OCI-LY1 (cell line): ENCODE measurements at regions not wholly inside any gene's neighbourhood (a gene's known extent, or its start where the extent isn't known, plus 50 kb on each side); places are given as distances from the start of the nearest gene placed in this dataset.

Experiments used
- H2AFZ ChIP-seq: fragments of 200-600 bp; sonication (generic), shearing (Covaris generic); 2 replicates; pipeline ENCODE4 v1.6.0; 2014; ENCODE audit warnings: antibody characterized with exemption, mild to moderate bottlenecking, low read length
- H3F3A ChIP-seq: fragments of 200-600 bp; sonication (generic), shearing (Covaris generic); 2 replicates; pipeline ENCODE4 v1.6.0; 2014; ENCODE audit warnings: mild to moderate bottlenecking, antibody characterized with exemption, low read length, moderate library complexity; ENCODE audit not compliant: insufficient read depth
- H3K27ac ChIP-seq: fragments of 200-600 bp; sonication (generic); 2 replicates; pipeline ENCODE4 v1.5.1; 2014; ENCODE audit warnings: low read length, mixed run types, mild to moderate bottlenecking, low read depth; ENCODE audit not compliant: poor library complexity, severe bottlenecking
- H3K27me3 ChIP-seq: fragments of 200-600 bp; sonication (generic); 2 replicates; pipeline ENCODE4 v1.6.0; 2014; ENCODE audit warnings: antibody characterized with exemption, mild to moderate bottlenecking, low read length, moderate library complexity; ENCODE audit not compliant: insufficient read depth
- H3K36me3 ChIP-seq: fragments of 200-600 bp; sonication (generic); 2 replicates; pipeline ENCODE4 v1.6.1; 2014; ENCODE audit warnings: mild to moderate bottlenecking, antibody characterized with exemption, low read length, moderate library complexity, mixed read lengths; ENCODE audit not compliant: insufficient read depth
- H3K4me1 ChIP-seq: fragments of 200-600 bp; sonication (generic); 2 replicates; pipeline ENCODE4 v1.5.1; 2014; ENCODE audit warnings: mild to moderate bottlenecking, low read length, moderate library complexity; ENCODE audit not compliant: insufficient read depth, severe bottlenecking
- H3K4me2 ChIP-seq: fragments of 200-600 bp; sonication (generic), shearing (Covaris generic); 2 replicates; pipeline ENCODE4 v1.6.1; 2014; ENCODE audit warnings: low read length
- H3K4me3 ChIP-seq: fragments of 200-600 bp; sonication (generic); 2 replicates; pipeline ENCODE4 v1.5.1; 2014; ENCODE audit warnings: low read length, low read depth, mild to moderate bottlenecking, mixed read lengths; ENCODE audit not compliant: poor library complexity, severe bottlenecking
- H3K79me2 ChIP-seq: fragments of 200-600 bp; shearing (Covaris generic); 2 replicates; pipeline ENCODE4 v1.6.1; 2016; ENCODE audit warnings: mixed run types, low read length, mixed read lengths; ENCODE audit not compliant: insufficient read depth
- H3K9ac ChIP-seq: fragments of 200-600 bp; sonication (generic), shearing (Covaris generic); 2 replicates; pipeline ENCODE4 v1.6.1; 2014; ENCODE audit warnings: mild to moderate bottlenecking, low read length, mixed read lengths
- H3K9me2 ChIP-seq: fragments of 200-600 bp; sonication (generic), shearing (Covaris generic); 2 replicates; pipeline ENCODE4 v1.6.1; 2014; ENCODE audit warnings: low read depth, mild to moderate bottlenecking, low read length, mixed read lengths
- H3K9me3 ChIP-seq: fragments of 200-600 bp; shearing (Covaris generic); 2 replicates; pipeline ENCODE4 v1.6.1; 2014; ENCODE audit warnings: low read length, mixed read lengths
- H4K20me1 ChIP-seq: fragments of 200-600 bp; sonication (generic), shearing (Covaris generic); 2 replicates; pipeline ENCODE4 v1.6.0; 2016; ENCODE audit warnings: mild to moderate bottlenecking, low read length; ENCODE audit not compliant: insufficient read depth
- EZH2 ChIP-seq: fragments of 200-600 bp; sonication (generic), shearing (Covaris generic); IDR thresholded peaks from 2 replicates; pipeline ENCODE4 v1.8.0; 2017; ENCODE audit warnings: borderline replicate concordance, mixed run types, mild to moderate bottlenecking, antibody characterized with exemption, low read length, moderate library complexity, mixed read lengths
- TF ChIP-seq, protein P1 (sequence below): fragments of 200-600 bp; sonication (generic), shearing (Covaris generic); IDR thresholded peaks from 2 replicates; pipeline ENCODE4 v1.5.1; 2017; ENCODE audit warnings: mild to moderate bottlenecking, antibody characterized with exemption, low read length, moderate library complexity, mixed read lengths

DNA sequence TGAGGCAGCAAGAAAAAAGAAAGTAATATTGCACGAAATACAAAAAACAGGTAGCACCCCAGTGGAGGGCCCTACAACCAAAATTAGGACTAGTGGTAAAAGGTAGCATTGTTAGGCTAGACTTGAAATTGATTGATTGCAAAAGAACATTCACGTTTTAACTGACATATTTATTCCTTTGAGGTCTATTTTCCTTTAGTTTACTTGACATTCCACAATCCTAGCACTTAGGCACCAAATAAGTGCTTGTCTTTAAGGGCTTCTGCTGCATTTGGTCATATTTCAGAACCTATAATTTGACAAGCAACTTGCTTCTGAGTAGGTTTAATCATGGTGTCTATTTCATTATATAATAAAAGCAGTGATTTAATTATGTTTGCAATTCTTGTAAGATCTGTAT lies 642.7 kb upstream of the AGTR1 start:
- TF ChIP-seq EZH2, result no peak
- TF ChIP-seq, protein P1, sequence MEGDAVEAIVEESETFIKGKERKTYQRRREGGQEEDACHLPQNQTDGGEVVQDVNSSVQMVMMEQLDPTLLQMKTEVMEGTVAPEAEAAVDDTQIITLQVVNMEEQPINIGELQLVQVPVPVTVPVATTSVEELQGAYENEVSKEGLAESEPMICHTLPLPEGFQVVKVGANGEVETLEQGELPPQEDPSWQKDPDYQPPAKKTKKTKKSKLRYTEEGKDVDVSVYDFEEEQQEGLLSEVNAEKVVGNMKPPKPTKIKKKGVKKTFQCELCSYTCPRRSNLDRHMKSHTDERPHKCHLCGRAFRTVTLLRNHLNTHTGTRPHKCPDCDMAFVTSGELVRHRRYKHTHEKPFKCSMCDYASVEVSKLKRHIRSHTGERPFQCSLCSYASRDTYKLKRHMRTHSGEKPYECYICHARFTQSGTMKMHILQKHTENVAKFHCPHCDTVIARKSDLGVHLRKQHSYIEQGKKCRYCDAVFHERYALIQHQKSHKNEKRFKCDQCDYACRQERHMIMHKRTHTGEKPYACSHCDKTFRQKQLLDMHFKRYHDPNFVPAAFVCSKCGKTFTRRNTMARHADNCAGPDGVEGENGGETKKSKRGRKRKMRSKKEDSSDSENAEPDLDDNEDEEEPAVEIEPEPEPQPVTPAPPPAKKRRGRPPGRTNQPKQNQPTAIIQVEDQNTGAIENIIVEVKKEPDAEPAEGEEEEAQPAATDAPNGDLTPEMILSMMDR, result no peak
- H3K9ac ChIP-seq, result no peak overlapping the region

DNA sequence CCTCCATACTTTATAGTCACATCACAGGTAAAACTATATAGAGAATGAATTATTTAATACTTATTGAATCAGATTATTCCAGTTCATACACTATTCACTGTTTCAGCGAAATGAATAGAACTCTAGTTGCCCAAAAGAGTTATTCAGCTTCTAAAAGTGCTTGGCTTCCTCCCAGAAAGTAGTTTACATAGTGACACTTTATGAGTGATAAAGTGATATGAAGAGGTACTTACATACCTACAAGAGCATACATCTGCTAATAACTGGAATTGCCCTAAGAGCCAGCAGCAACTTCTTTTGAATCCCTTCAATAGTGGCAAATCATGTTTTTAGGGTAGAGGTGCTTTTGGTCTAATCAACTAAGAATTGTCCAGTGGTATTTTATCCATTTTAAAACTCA lies 635.1 kb upstream of the AGTR1 start:
- TF ChIP-seq, protein P1, result no peak
- no peak for TF ChIP-seq EZH2
- no peak overlapping the region for H3K4me2 ChIP-seq
- no peak overlapping the region for H2AFZ ChIP-seq
- no peaks in the 10 kb centered on the region for H3K9me3 ChIP-seq
- no peak overlapping the region for H3K27ac ChIP-seq
- H3K27me3 ChIP-seq, result no peaks in the 10 kb centered on the region
- H3F3A ChIP-seq, result no peaks in the 10 kb centered on the region; the same call in 1 of the 2 replicates
- H3K79me2 ChIP-seq, result no peaks in the 10 kb centered on the region
- no peaks in the 10 kb centered on the region for H4K20me1 ChIP-seq
- H3K36me3 ChIP-seq, result no peaks in the 10 kb centered on the region
- no peak overlapping the region for H3K9ac ChIP-seq
- H3K4me3 ChIP-seq, result no peak overlapping the region
- H3K4me1 ChIP-seq, result no peaks in the 10 kb centered on the region
- no peaks in the 10 kb centered on the region for H3K9me2 ChIP-seq

More for the DNA sequence above, 642.7 kb upstream of the AGTR1 start:
- Histone ChIP-seq H3K4me2 (no peak overlapping the region), H3K9me2 (no peaks in the 10 kb centered on the region), H3K27me3 (no peaks in the 10 kb centered on the region), H3K36me3 (no peaks in the 10 kb centered on the region), H3F3A (no peaks in the 10 kb centered on the region; the same call in 1 of the 2 replicates), H2AFZ (no peak overlapping the region), H3K79me2 (no peaks in the 10 kb centered on the region), H3K27ac (no peak overlapping the region), H3K4me1 (no peaks in the 10 kb centered on the region), H4K20me1 (no peaks in the 10 kb centered on the region), H3K9me3 (no peaks in the 10 kb centered on the region), H3K4me3 (no peak overlapping the region)

DNA sequence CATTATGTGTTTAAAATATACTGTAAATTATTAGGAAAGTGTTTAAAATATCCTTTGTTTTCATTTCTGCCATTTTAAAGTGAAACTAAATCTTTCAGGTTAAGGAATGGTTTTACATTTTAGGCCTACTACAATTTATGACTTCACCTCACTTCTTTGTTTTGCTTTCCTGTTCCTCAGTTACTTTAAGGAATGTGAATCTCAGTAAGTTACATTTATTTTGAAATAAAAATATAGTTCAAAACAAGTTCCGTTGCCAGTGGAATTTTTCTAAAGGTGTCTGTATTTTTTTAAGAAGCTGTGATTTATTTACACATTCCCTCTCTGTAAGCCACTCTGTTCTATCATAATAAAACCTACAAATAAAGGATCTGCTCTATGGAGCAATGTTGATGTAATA lies 630.9 kb upstream of the AGTR1 start:
- Histone ChIP-seq H3K4me2 (no peak overlapping the region), H3K36me3 (no peaks in the 10 kb centered on the region), H3K9me3 (no peaks in the 10 kb centered on the region), H3K9ac (no peak overlapping the region), H3K27ac (no peak overlapping the region), H3K79me2 (no peaks in the 10 kb centered on the region), H3F3A (no peaks in the 10 kb centered on the region), H2AFZ (no peak overlapping the region), H3K27me3 (no peaks in the 10 kb centered on the region), H3K4me1 (no peaks in the 10 kb centered on the region), H3K4me3 (no peak overlapping the region), H3K9me2 (no peaks in the 10 kb centered on the region), H4K20me1 (no peaks in the 10 kb centered on the region)
- TF ChIP-seq EZH2, result no peak
- TF ChIP-seq, protein P1, result no peak
